ENCODE measurements at regions not wholly inside any gene's neighbourhood (a gene's known extent, or its start where the extent isn't known, plus 50 kb on each side); places are given as distances from the start of the nearest gene placed in this dataset.
A peak's percentile ranks its signal among the peaks of the same experiment; 100 is the strongest.

GRCh38 chr5:94045839-94046782 is 304.7 kb upstream of the POU5F2 start:
- H3K4me3 Mint-ChIP-seq, result no peak overlapping the region
- H3K27ac Mint-ChIP-seq, result peak overlapping the region; percentile 1 to 64
- ATAC-seq, result no peak

GRCh38 chr5:94043311-94043710 is 301.9 kb upstream of the POU5F2 start:
- Mint-ChIP-seq H3K4me3 (no peak overlapping the region), H3K4me1 (no peaks in the 10 kb centered on the region), H3K9me3 (no peaks in the 10 kb centered on the region), H3K27me3 (no peaks in the 10 kb centered on the region), H3K27ac (no peak overlapping the region)
- ATAC-seq (no peak), DNase-seq (no peak)

More at GRCh38 chr5:94045839-94046782, 304.7 kb upstream of the POU5F2 start:
- H3K27me3 Mint-ChIP-seq, result no peaks in the 10 kb centered on the region
- no peaks in the 10 kb centered on the region for H3K9me3 Mint-ChIP-seq
- H3K4me1 Mint-ChIP-seq, result no peaks in the 10 kb centered on the region
- DNase-seq, result no peak

GRCh38 chr5:94040591-94041148 is 299.3 kb upstream of the POU5F2 start:
- no peak for DNase-seq
- no peak for ATAC-seq
- Mint-ChIP-seq H3K4me3 (no peak overlapping the region), H3K4me1 (no peaks in the 10 kb centered on the region), H3K9me3 (no peaks in the 10 kb centered on the region), H3K27me3 (no peaks in the 10 kb centered on the region), H3K27ac (no peak overlapping the region)

GRCh38 chr5:94039101-94039500 is 297.7 kb upstream of the POU5F2 start:
- ATAC-seq, result no peak
- H3K27ac Mint-ChIP-seq, result no peak overlapping the region
- no peaks in the 10 kb centered on the region for H3K9me3 Mint-ChIP-seq
- DNase-seq, result no peak
- H3K27me3 Mint-ChIP-seq, result no peaks in the 10 kb centered on the region
- H3K4me3 Mint-ChIP-seq, result no peak overlapping the region
- no peaks in the 10 kb centered on the region for H3K4me1 Mint-ChIP-seq

- no peak for ATAC-seq
These were observed 290.2 kb upstream of the POU5F2 start for GRCh38 chr5:94031631-94032030.

GRCh38 chr5:94028001-94028400 is 286.6 kb upstream of the POU5F2 start:
- H3K4me1 Mint-ChIP-seq, result no peaks in the 10 kb centered on the region
- DNase-seq, result no peak
- no peak for ATAC-seq
- H3K9me3 Mint-ChIP-seq, result peaks cover 0 to 20% of the 10 kb centered on the region in 2 donors
- no peak overlapping the region for H3K27ac Mint-ChIP-seq
- H3K27me3 Mint-ChIP-seq, result no peaks in the 10 kb centered on the region
- H3K4me3 Mint-ChIP-seq, result no peak overlapping the region

More at GRCh38 chr5:94031631-94032030, 290.2 kb upstream of the POU5F2 start:
- Mint-ChIP-seq H3K4me1 (no peaks in the 10 kb centered on the region), H3K27me3 (no peaks in the 10 kb centered on the region), H3K9me3 (peaks cover 0 to 17% of the 10 kb centered on the region in 2 donors), H3K4me3 (no peak overlapping the region), H3K27ac (no peak overlapping the region)
- no peak for DNase-seq

GRCh38 chr5:94027145-94027544 is 285.7 kb upstream of the POU5F2 start:
- H3K4me3 Mint-ChIP-seq, result no peak overlapping the region
- ATAC-seq, result no peak
- no peak overlapping the region for H3K27ac Mint-ChIP-seq
- H3K27me3 Mint-ChIP-seq, result no peaks in the 10 kb centered on the region
- H3K4me1 Mint-ChIP-seq, result no peaks in the 10 kb centered on the region
- no peak for DNase-seq
- peaks cover 0 to 16% of the 10 kb centered on the region in 2 donors for H3K9me3 Mint-ChIP-seq

GRCh38 chr5:94025788-94026473 is 284.5 kb upstream of the POU5F2 start:
- no peaks in the 10 kb centered on the region for H3K27me3 Mint-ChIP-seq
- ATAC-seq (no peak), DNase-seq (no peak)
- no peak overlapping the region for H3K27ac Mint-ChIP-seq
- no peak overlapping the region for H3K4me3 Mint-ChIP-seq
- peaks cover 0 to 12% of the 10 kb centered on the region in 2 donors for H3K9me3 Mint-ChIP-seq
- no peaks in the 10 kb centered on the region for H3K4me1 Mint-ChIP-seq

- no peak for DNase-seq
- ATAC-seq, result no peak
- H3K27ac Mint-ChIP-seq, result no peak overlapping the region
- H3K4me1 Mint-ChIP-seq, result no peaks in the 10 kb centered on the region
- H3K27me3 Mint-ChIP-seq, result no peaks in the 10 kb centered on the region
- H3K4me3 Mint-ChIP-seq, result no peak overlapping the region
- peaks cover 5 to 10% of the 10 kb centered on the region in 2 donors for H3K9me3 Mint-ChIP-seq
These were observed 283.2 kb upstream of the POU5F2 start for GRCh38 chr5:94024620-94025019.

GRCh38 chr5:94024101-94024500 is 282.7 kb upstream of the POU5F2 start:
- no peak for DNase-seq
- Mint-ChIP-seq H3K27ac (no peak overlapping the region), H3K4me3 (no peak overlapping the region), H3K4me1 (no peaks in the 10 kb centered on the region), H3K9me3 (peaks cover 5 to 15% of the 10 kb centered on the region in 2 donors), H3K27me3 (no peaks in the 10 kb centered on the region)
- no peak for ATAC-seq

GRCh38 chr5:94021246-94021645 is 279.8 kb upstream of the POU5F2 start:
- Mint-ChIP-seq H3K9me3 (peaks cover 14 to 33% of the 10 kb centered on the region in 2 donors), H3K27me3 (no peaks in the 10 kb centered on the region), H3K4me1 (no peaks in the 10 kb centered on the region), H3K27ac (no peak overlapping the region), H3K4me3 (no peak overlapping the region)
- no peak for ATAC-seq
- DNase-seq, result no peak

GRCh38 chr5:94017579-94017978 is 276.2 kb upstream of the POU5F2 start:
- DNase-seq (no peak), ATAC-seq (no peak)
- Mint-ChIP-seq H3K4me1 (no peaks in the 10 kb centered on the region), H3K4me3 (no peak overlapping the region), H3K27ac (no peak overlapping the region), H3K27me3 (no peaks in the 10 kb centered on the region), H3K9me3 (peaks cover 33 to 54% of the 10 kb centered on the region in 2 donors)

- H3K27me3 Mint-ChIP-seq, result no peaks in the 10 kb centered on the region
- no peak for ATAC-seq
- H3K27ac Mint-ChIP-seq, result no peak overlapping the region
- DNase-seq, result no peak
- no peak overlapping the region for H3K4me3 Mint-ChIP-seq
- no peaks in the 10 kb centered on the region for H3K4me1 Mint-ChIP-seq
- H3K9me3 Mint-ChIP-seq, result peaks cover 22 to 31% of the 10 kb centered on the region in 2 donors
These were observed 269.4 kb upstream of the POU5F2 start for GRCh38 chr5:94010814-94011213.

GRCh38 chr5:94009161-94009560 is 267.8 kb upstream of the POU5F2 start:
- no peak for ATAC-seq
- Mint-ChIP-seq H3K9me3 (peaks cover 10 to 15% of the 10 kb centered on the region in 2 donors), H3K27ac (no peak overlapping the region), H3K27me3 (no peaks in the 10 kb centered on the region), H3K4me1 (no peaks in the 10 kb centered on the region), H3K4me3 (no peak overlapping the region)
- no peak for DNase-seq

- no peak overlapping the region for H3K4me3 Mint-ChIP-seq
- no peak overlapping the region for H3K27ac Mint-ChIP-seq
- peaks cover 8% of the 10 kb centered on the region for H3K4me1 Mint-ChIP-seq
- no peaks in the 10 kb centered on the region for H3K27me3 Mint-ChIP-seq
- H3K9me3 Mint-ChIP-seq, result peaks cover 17% of the 10 kb centered on the region in 2 donors
- ATAC-seq (no peak), DNase-seq (no peak)
These were observed 257.6 kb upstream of the POU5F2 start for GRCh38 chr5:93998951-93999455.

- no peak for ATAC-seq
- no peak for DNase-seq
- H3K4me1 Mint-ChIP-seq, result peaks cover 8% of the 10 kb centered on the region
- H3K4me3 Mint-ChIP-seq, result no peak overlapping the region
- peaks cover 14 to 17% of the 10 kb centered on the region in 2 donors for H3K9me3 Mint-ChIP-seq
- no peak overlapping the region for H3K27ac Mint-ChIP-seq
- H3K27me3 Mint-ChIP-seq, result no peaks in the 10 kb centered on the region
These were observed 256.2 kb upstream of the POU5F2 start for GRCh38 chr5:93997562-93997961.
